Neural cell (in vitro differentiated cells): ENCODE measurements at regions not wholly inside any gene's neighbourhood (a gene's known extent, or its start where the extent isn't known, plus 50 kb on each side); places are given as distances from the start of the nearest gene placed in this dataset.

Experiments used
- H2AFZ ChIP-seq: fragments of 200-600, 300-800 bp; sonication (generic), shearing (Covaris generic); 2 replicates; pipeline ENCODE4 v1.6.0; 2014; ENCODE audit warnings: low read depth, mild to moderate bottlenecking, antibody characterized with exemption, low read length, moderate library complexity
- H3F3A ChIP-seq: fragments of 200-600 bp; shearing (Covaris generic); 2 replicates; pipeline ENCODE4 v1.6.1; 2016; ENCODE audit warnings: mild to moderate bottlenecking, moderate library complexity, mixed read lengths, antibody characterized with exemption, low read length; ENCODE audit not compliant: insufficient read depth, poor library complexity, severe bottlenecking
- H3K27ac ChIP-seq: fragments of 200-600, 300-800 bp; sonication (generic), shearing (Covaris generic); 2 replicates; pipeline ENCODE4 v1.5.1; 2014; ENCODE audit warnings: mild to moderate bottlenecking, low read length, moderate library complexity
- H3K27me3 ChIP-seq: fragments of 300-800, 200-600 bp; sonication (generic), shearing (Covaris generic); 2 replicates; pipeline ENCODE4 v1.6.0; 2014; ENCODE audit warnings: mild to moderate bottlenecking, low read depth, low read length, moderate library complexity; ENCODE audit not compliant: insufficient read depth
- H3K36me3 ChIP-seq: fragments of 300-800, 200-600 bp; sonication (generic), shearing (Covaris generic); 2 replicates; pipeline ENCODE4 v1.5.1; 2014; ENCODE audit warnings: mild to moderate bottlenecking, antibody characterized with exemption, low read length, moderate library complexity; ENCODE audit not compliant: insufficient read depth
- H3K4me2 ChIP-seq: fragments of 300-800, 200-600 bp; sonication (generic), shearing (Covaris generic); 2 replicates; pipeline ENCODE4 v1.6.0; 2014; ENCODE audit warnings: mild to moderate bottlenecking, low read length
- H3K4me3 ChIP-seq: fragments of 300-800, 200-600 bp; sonication (generic), shearing (Covaris generic); 2 replicates; pipeline ENCODE4 v1.5.1; 2014; ENCODE audit warnings: mild to moderate bottlenecking, low read length, moderate library complexity
- H3K79me2 ChIP-seq: fragments of 200-600 bp; shearing (Covaris generic); replicated peaks from 2 replicates; pipeline ENCODE4 v1.6.0; 2014; ENCODE audit warnings: mild to moderate bottlenecking, low read length, moderate library complexity; ENCODE audit not compliant: insufficient read depth
- H3K9ac ChIP-seq: fragments of 300-800, 200-600 bp; sonication (generic), shearing (Covaris generic); 2 replicates; pipeline ENCODE4 v1.6.1; 2016; ENCODE audit warnings: mild to moderate bottlenecking, low read length, mixed read lengths
- H3K9me2 ChIP-seq: fragments of 200-600 bp; shearing (Covaris generic); 2 replicates; pipeline ENCODE4 v1.6.1; 2016; ENCODE audit warnings: mild to moderate bottlenecking, low read length, mixed read lengths; ENCODE audit not compliant: insufficient read depth
- H3K9me3 ChIP-seq: fragments of 200-600, 300-800 bp; sonication (generic), shearing (Covaris generic); 2 replicates; pipeline ENCODE4 v1.6.1; 2016; ENCODE audit warnings: mild to moderate bottlenecking, mixed run types, low read length, moderate library complexity, mixed read lengths
- H4K20me1 ChIP-seq: fragments of 200-600 bp; shearing (Covaris generic); 2 replicates; pipeline ENCODE4 v1.6.1; 2016; ENCODE audit warnings: mild to moderate bottlenecking, mixed run types; ENCODE audit not compliant: insufficient read depth
- CTCF ChIP-seq: fragments of 450-650 bp; IDR thresholded peaks from 2 replicates; pipeline ENCODE4 v1.5.1; 2014; ENCODE audit warnings: antibody characterized with exemption, mild to moderate bottlenecking, moderate library complexity; ENCODE audit not compliant: poor library complexity, severe bottlenecking
- EP300 ChIP-seq: fragments of 450-650 bp; conservative IDR thresholded peaks from 2 replicates; pipeline ENCODE4 v1.6.1; 2014; ENCODE audit warnings: antibody characterized with exemption, mild to moderate bottlenecking, moderate library complexity; ENCODE audit not compliant: poor library complexity, severe bottlenecking
- EZH2 ChIP-seq: fragments of 200-600, 300-800 bp; shearing (Covaris generic), sonication (generic); IDR thresholded peaks from 2 replicates; pipeline ENCODE4 v1.6.1; 2014; ENCODE audit warnings: antibody characterized with exemption, low read length, borderline replicate concordance, mild to moderate bottlenecking; ENCODE audit not compliant: insufficient read depth, poor library complexity, severe bottlenecking
- MXI1 ChIP-seq: fragments of 450-650 bp; conservative IDR thresholded peaks from 2 replicates; pipeline ENCODE4 v1.6.1; 2014; ENCODE audit warnings: antibody characterized with exemption, mild to moderate bottlenecking; ENCODE audit not compliant: poor library complexity, severe bottlenecking
- POLR2AphosphoS5 ChIP-seq: IDR thresholded peaks from 2 replicates; pipeline ENCODE4 v1.6.1; 2012
- RAD21 ChIP-seq: fragments of 450-650 bp; conservative IDR thresholded peaks from 2 replicates; pipeline ENCODE4 v1.6.1; 2014; ENCODE audit warnings: antibody characterized with exemption, mild to moderate bottlenecking, moderate library complexity
- REST ChIP-seq: IDR thresholded peaks from 2 replicates; pipeline ENCODE4 v1.6.1; 2012; ENCODE audit warnings: borderline replicate concordance
- SMC3 ChIP-seq: fragments of 450-650 bp; conservative IDR thresholded peaks from 2 replicates; pipeline ENCODE4 v1.6.1; 2014; ENCODE audit warnings: antibody characterized with exemption, mild to moderate bottlenecking, moderate library complexity; ENCODE audit not compliant: poor library complexity
- TAF1 ChIP-seq: IDR thresholded peaks from 2 replicates; pipeline ENCODE4 v1.6.1; 2012; ENCODE audit warnings: low read depth

GRCh38 chr10:85061401-85061800, 733.0 kb downstream of the CCSER2 start:
- no peak overlapping the region for H3K4me3 ChIP-seq

GRCh38 chr10:85067955-85068354, 739.6 kb downstream of the CCSER2 start:
- Histone ChIP-seq H3F3A (no peaks in the 10 kb centered on the region), H3K79me2 (no peaks in the 10 kb centered on the region), H3K9me2 (no peaks in the 10 kb centered on the region), H3K27me3 (no peaks in the 10 kb centered on the region), H4K20me1 (no peaks in the 10 kb centered on the region), H3K4me3 (no peak overlapping the region), H3K4me2 (no peak overlapping the region), H3K27ac (no peak overlapping the region), H3K36me3 (no peaks in the 10 kb centered on the region), H3K9ac (no peak overlapping the region), H2AFZ (no peak overlapping the region), H3K9me3 (no peaks in the 10 kb centered on the region)
- TF ChIP-seq EZH2 (no peak), MXI1 (no peak), REST (no peak)

More at GRCh38 chr10:85061401-85061800, 733.0 kb downstream of the CCSER2 start:
- Histone ChIP-seq H3K9me3 (no peaks in the 10 kb centered on the region), H3K4me2 (no peak overlapping the region), H3F3A (no peaks in the 10 kb centered on the region), H3K27ac (no peak overlapping the region), H3K79me2 (no peaks in the 10 kb centered on the region), H2AFZ (no peak overlapping the region), H4K20me1 (no peaks in the 10 kb centered on the region), H3K9ac (no peak overlapping the region), H3K27me3 (no peaks in the 10 kb centered on the region), H3K36me3 (no peaks in the 10 kb centered on the region), H3K9me2 (no peaks in the 10 kb centered on the region)
- no peak for TF ChIP-seq EP300
- TF ChIP-seq RAD21 = no peak
- TF ChIP-seq CTCF = no peak
- no peak for TF ChIP-seq SMC3
- TF ChIP-seq MXI1 = no peak
- no peak for TF ChIP-seq TAF1
- TF ChIP-seq POLR2AphosphoS5 = no peak
- no peak for TF ChIP-seq REST
- TF ChIP-seq EZH2 = no peak
